ENCODE measurements at regions not wholly inside any gene's neighbourhood (a gene's known extent, or its start where the extent isn't known, plus 50 kb on each side); places are given as distances from the start of the nearest gene placed in this dataset.

- TF ChIP-seq, protein P1, sequence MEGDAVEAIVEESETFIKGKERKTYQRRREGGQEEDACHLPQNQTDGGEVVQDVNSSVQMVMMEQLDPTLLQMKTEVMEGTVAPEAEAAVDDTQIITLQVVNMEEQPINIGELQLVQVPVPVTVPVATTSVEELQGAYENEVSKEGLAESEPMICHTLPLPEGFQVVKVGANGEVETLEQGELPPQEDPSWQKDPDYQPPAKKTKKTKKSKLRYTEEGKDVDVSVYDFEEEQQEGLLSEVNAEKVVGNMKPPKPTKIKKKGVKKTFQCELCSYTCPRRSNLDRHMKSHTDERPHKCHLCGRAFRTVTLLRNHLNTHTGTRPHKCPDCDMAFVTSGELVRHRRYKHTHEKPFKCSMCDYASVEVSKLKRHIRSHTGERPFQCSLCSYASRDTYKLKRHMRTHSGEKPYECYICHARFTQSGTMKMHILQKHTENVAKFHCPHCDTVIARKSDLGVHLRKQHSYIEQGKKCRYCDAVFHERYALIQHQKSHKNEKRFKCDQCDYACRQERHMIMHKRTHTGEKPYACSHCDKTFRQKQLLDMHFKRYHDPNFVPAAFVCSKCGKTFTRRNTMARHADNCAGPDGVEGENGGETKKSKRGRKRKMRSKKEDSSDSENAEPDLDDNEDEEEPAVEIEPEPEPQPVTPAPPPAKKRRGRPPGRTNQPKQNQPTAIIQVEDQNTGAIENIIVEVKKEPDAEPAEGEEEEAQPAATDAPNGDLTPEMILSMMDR (IDR thresholded peaks at IDR 0.05; ENCODE audit: insufficient read depth, low read length, poor library complexity, severe bottlenecking), result no peak
- TF ChIP-seq EZH2phosphoT487 (conservative IDR thresholded peaks at IDR 0.05; ENCODE audit: low read length), result no peak
Observed at GRCh38 chr7:31408140-31408729, 67.7 kb upstream of the NEUROD6 start.
